ENCODE measurements at regions not wholly inside any gene's neighbourhood (a gene's known extent, or its start where the extent isn't known, plus 50 kb on each side); places are given as distances from the start of the nearest gene placed in this dataset.

- H3K18ac ChIP-seq (ENCODE audit: low read length) = no peak overlapping the region
- WGBS (ENCODE audit: extremely low coverage, insufficient coverage, insufficient read length) = no CpG with 5 or more reads among the region's 3 CpGs
These were observed 1364.7 kb downstream of the KCNT2 start for GRCh38 chr1:195243492-195243891.

GRCh38 chr1:195241066-195241465 lies 1367.2 kb downstream of the KCNT2 start:
- Histone ChIP-seq H3K14ac (ENCODE audit: low read length) (no peak overlapping the region), H3K27me3 (ENCODE audit: insufficient read depth, low read length) (no peaks in the 10 kb centered on the region), H3K4me2 (ENCODE audit: low read length) (no peak overlapping the region), H3K4ac (ENCODE audit: low read depth, low read length) (no peak overlapping the region), H3K4me1 (ENCODE audit: control insufficient read depth in 1 of 2, insufficient read depth in 2 of 2, low read length in 2 of 2) (no peaks in the 10 kb centered on the region), H2BK12ac (ENCODE audit: low read length) (no peak overlapping the region), H4K91ac (ENCODE audit: low read depth, low read length) (no peak overlapping the region), H3K36me3 (ENCODE audit: control insufficient read depth in 1 of 2, insufficient read depth in 2 of 2, low read length in 2 of 2) (no peaks in the 10 kb centered on the region), H2BK120ac (ENCODE audit: insufficient read depth, low read length, poor library complexity) (no peak overlapping the region), H3K18ac (ENCODE audit: low read length) (no peak overlapping the region), H3K79me2 (ENCODE audit: control insufficient read depth, insufficient read depth, low read length, poor library complexity) (no peaks in the 10 kb centered on the region), H2AFZ (ENCODE audit: insufficient read depth, low read length, poor library complexity) (no peak overlapping the region), H4K12ac (ENCODE audit: low read depth, low read length) (no peak overlapping the region), H3K4me3 (ENCODE audit: low read depth, low read length) (no peak overlapping the region), H3K79me1 (ENCODE audit: low read length) (no peaks in the 10 kb centered on the region), H3K9ac (ENCODE audit: low read length) (no peak overlapping the region), H2BK5ac (ENCODE audit: low read depth, low read length, poor library complexity) (no peak overlapping the region), H3K9me3 (ENCODE audit: insufficient read depth, low read depth, low read length) (peaks cover 6% of the 10 kb centered on the region), H3K27ac (ENCODE audit: low read depth, low read length) (no peak overlapping the region), H3K23ac (ENCODE audit: low read length) (no peak overlapping the region), H4K8ac (ENCODE audit: low read depth, low read length) (no peak overlapping the region), H2AK5ac (ENCODE audit: low read length) (no peak overlapping the region)
- no CpG with 5 or more reads among the region's 3 CpGs for WGBS (ENCODE audit: extremely low coverage, insufficient coverage, insufficient read length)
- DNase-seq = no peak

More at GRCh38 chr1:195243492-195243891, 1364.7 kb downstream of the KCNT2 start:
- Histone ChIP-seq H3K4me3 (ENCODE audit: low read depth, low read length) (no peak overlapping the region), H4K91ac (ENCODE audit: low read depth, low read length) (no peak overlapping the region), H4K12ac (ENCODE audit: low read depth, low read length) (no peak overlapping the region), H3K79me1 (ENCODE audit: low read length) (no peaks in the 10 kb centered on the region), H2BK120ac (ENCODE audit: insufficient read depth, low read length, poor library complexity) (no peak overlapping the region), H3K23ac (ENCODE audit: low read length) (no peak overlapping the region), H3K9ac (ENCODE audit: low read length) (no peak overlapping the region), H3K36me3 (ENCODE audit: control insufficient read depth in 1 of 2, insufficient read depth in 2 of 2, low read length in 2 of 2) (no peaks in the 10 kb centered on the region), H2BK12ac (ENCODE audit: low read length) (no peak overlapping the region), H2BK5ac (ENCODE audit: low read depth, low read length, poor library complexity) (no peak overlapping the region), H3K14ac (ENCODE audit: low read length) (no peak overlapping the region), H3K79me2 (ENCODE audit: control insufficient read depth, insufficient read depth, low read length, poor library complexity) (no peaks in the 10 kb centered on the region), H3K4me1 (ENCODE audit: control insufficient read depth in 1 of 2, insufficient read depth in 2 of 2, low read length in 2 of 2) (no peaks in the 10 kb centered on the region), H3K9me3 (ENCODE audit: insufficient read depth, low read depth, low read length) (peaks cover under 1% of the 10 kb centered on the region), H2AK5ac (ENCODE audit: low read length) (no peak overlapping the region), H2AFZ (ENCODE audit: insufficient read depth, low read length, poor library complexity) (no peak overlapping the region), H3K4me2 (ENCODE audit: low read length) (no peak overlapping the region), H3K27me3 (ENCODE audit: insufficient read depth, low read length) (no peaks in the 10 kb centered on the region), H3K27ac (ENCODE audit: low read depth, low read length) (no peak overlapping the region), H4K8ac (ENCODE audit: low read depth, low read length) (no peak overlapping the region), H3K4ac (ENCODE audit: low read depth, low read length) (no peak overlapping the region)
- no peak for DNase-seq

- no CpG with 5 or more reads among the region's 7 CpGs for WGBS (ENCODE audit: extremely low coverage, insufficient coverage, insufficient read length)
- Histone ChIP-seq H4K91ac (ENCODE audit: low read depth, low read length) (no peak overlapping the region), H3K4me1 (ENCODE audit: control insufficient read depth in 1 of 2, insufficient read depth in 2 of 2, low read length in 2 of 2) (no peaks in the 10 kb centered on the region)
These were observed 1369.9 kb downstream of the KCNT2 start for GRCh38 chr1:195238313-195238712.

GRCh38 chr1:195236991-195237889 lies 1371.0 kb downstream of the KCNT2 start:
- no peak overlapping the region for H3K18ac ChIP-seq (ENCODE audit: low read length)
- no peaks in the 10 kb centered on the region for H3K79me2 ChIP-seq (ENCODE audit: control insufficient read depth, insufficient read depth, low read length, poor library complexity)
- H2AFZ ChIP-seq (ENCODE audit: insufficient read depth, low read length, poor library complexity) = no peak overlapping the region
- no peaks in the 10 kb centered on the region for H3K79me1 ChIP-seq (ENCODE audit: low read length)
- no peaks in the 10 kb centered on the region for H3K27me3 ChIP-seq (ENCODE audit: insufficient read depth, low read length)
- no peak overlapping the region for H2BK12ac ChIP-seq (ENCODE audit: low read length)
- no peak overlapping the region for H3K4me3 ChIP-seq (ENCODE audit: low read depth, low read length)
- H3K9ac ChIP-seq (ENCODE audit: low read length) = no peak overlapping the region
- H3K23ac ChIP-seq (ENCODE audit: low read length) = no peak overlapping the region
- no peak for DNase-seq
- H4K91ac ChIP-seq (ENCODE audit: low read depth, low read length) = no peak overlapping the region
- H2BK120ac ChIP-seq (ENCODE audit: insufficient read depth, low read length, poor library complexity) = no peak overlapping the region
- H3K4ac ChIP-seq (ENCODE audit: low read depth, low read length) = no peak overlapping the region
- no peaks in the 10 kb centered on the region for H3K4me1 ChIP-seq (ENCODE audit: control insufficient read depth in 1 of 2, insufficient read depth in 2 of 2, low read length in 2 of 2)
- H4K8ac ChIP-seq (ENCODE audit: low read depth, low read length) = no peak overlapping the region
- H2BK5ac ChIP-seq (ENCODE audit: low read depth, low read length, poor library complexity) = no peak overlapping the region
- no peak overlapping the region for H2AK5ac ChIP-seq (ENCODE audit: low read length)
- no peak overlapping the region for H3K14ac ChIP-seq (ENCODE audit: low read length)
- H3K4me2 ChIP-seq (ENCODE audit: low read length) = no peak overlapping the region
- no peak overlapping the region for H3K27ac ChIP-seq (ENCODE audit: low read depth, low read length)
- no peak overlapping the region for H4K12ac ChIP-seq (ENCODE audit: low read depth, low read length)
- WGBS (ENCODE audit: extremely low coverage, insufficient coverage, insufficient read length) = no CpG with 5 or more reads among the region's 7 CpGs
- no peaks in the 10 kb centered on the region for H3K36me3 ChIP-seq (ENCODE audit: control insufficient read depth in 1 of 2, insufficient read depth in 2 of 2, low read length in 2 of 2)
- peaks cover 6% of the 10 kb centered on the region for H3K9me3 ChIP-seq (ENCODE audit: insufficient read depth, low read depth, low read length)

More at GRCh38 chr1:195238313-195238712, 1369.9 kb downstream of the KCNT2 start:
- Histone ChIP-seq H3K27me3 (ENCODE audit: insufficient read depth, low read length) (no peaks in the 10 kb centered on the region), H2AFZ (ENCODE audit: insufficient read depth, low read length, poor library complexity) (no peak overlapping the region), H3K4me3 (ENCODE audit: low read depth, low read length) (peak overlapping the region; percentile 23), H3K36me3 (ENCODE audit: control insufficient read depth in 1 of 2, insufficient read depth in 2 of 2, low read length in 2 of 2) (no peaks in the 10 kb centered on the region), H3K27ac (ENCODE audit: low read depth, low read length) (no peak overlapping the region), H2BK120ac (ENCODE audit: insufficient read depth, low read length, poor library complexity) (no peak overlapping the region), H3K14ac (ENCODE audit: low read length) (no peak overlapping the region), H2AK5ac (ENCODE audit: low read length) (no peak overlapping the region), H2BK5ac (ENCODE audit: low read depth, low read length, poor library complexity) (no peak overlapping the region), H3K9ac (ENCODE audit: low read length) (no peak overlapping the region), H3K4me2 (ENCODE audit: low read length) (no peak overlapping the region), H4K8ac (ENCODE audit: low read depth, low read length) (no peak overlapping the region), H3K79me1 (ENCODE audit: low read length) (no peaks in the 10 kb centered on the region), H3K4ac (ENCODE audit: low read depth, low read length) (no peak overlapping the region), H3K18ac (ENCODE audit: low read length) (no peak overlapping the region), H3K9me3 (ENCODE audit: insufficient read depth, low read depth, low read length) (peaks cover 6% of the 10 kb centered on the region), H3K23ac (ENCODE audit: low read length) (no peak overlapping the region), H4K12ac (ENCODE audit: low read depth, low read length) (no peak overlapping the region), H2BK12ac (ENCODE audit: low read length) (no peak overlapping the region), H3K79me2 (ENCODE audit: control insufficient read depth, insufficient read depth, low read length, poor library complexity) (no peaks in the 10 kb centered on the region)
- no peak for DNase-seq
